ENCODE measurements at regions not wholly inside any gene's neighbourhood (a gene's known extent, or its start where the extent isn't known, plus 50 kb on each side); places are given as distances from the start of the nearest gene placed in this dataset.

- TF ChIP-seq CTCF (IDR thresholded peaks at IDR 0.05; ENCODE audit: insufficient read depth, low read length, missing control alignments), result no peak
- H3K4me3 ChIP-seq (ENCODE audit: low read depth, low read length), result no peak overlapping the region
- no peak for DNase-seq (ENCODE audit: low read depth, low spot score)
- ChIA-PET POLR2A (no interaction called here), CTCF (interaction anchor here (0.7 to 1.8 kb wide), 2 partner anchors 18 to 68 kb away, joined by 3 to 4 read pairs; no protein-coding TSS in a partner anchor)
These were observed 476.0 kb upstream of the TGFBR2 start for GRCh38 chr3:30130391-30130790.

GRCh38 chr3:30131191-30131590, 475.2 kb upstream of the TGFBR2 start:
- TF ChIP-seq CTCF (IDR thresholded peaks at IDR 0.05; ENCODE audit: insufficient read depth, low read length, missing control alignments), result no peak

GRCh38 chr3:30135190-30135589, 471.2 kb upstream of the TGFBR2 start:
- no peak for DNase-seq (ENCODE audit: low read depth, low spot score)
- TF ChIP-seq CTCF (IDR thresholded peaks at IDR 0.05; ENCODE audit: insufficient read depth, low read length, missing control alignments), result no peak
- ChIA-PET CTCF (interaction anchor here (1.1 to 1.3 kb wide), 2 partner anchors 64 to 93 kb away, joined by 5 to 6 read pairs; no protein-coding TSS in a partner anchor), POLR2A (no interaction called here)
- H3K4me3 ChIP-seq (ENCODE audit: low read depth, low read length), result no peak overlapping the region

More at GRCh38 chr3:30131191-30131590, 475.2 kb upstream of the TGFBR2 start:
- ChIA-PET POLR2A (no interaction called here), CTCF (interaction anchor here (1.2 kb wide), 1 partner anchor 68 kb away, joined by 3 read pairs; no protein-coding TSS in a partner anchor)
- no peak for DNase-seq (ENCODE audit: low read depth, low spot score)
- H3K4me3 ChIP-seq (ENCODE audit: low read depth, low read length), result no peak overlapping the region

GRCh38 chr3:30139283-30139682, 467.1 kb upstream of the TGFBR2 start:
- CTCF ChIA-PET, result no interaction called here
- DNase-seq (ENCODE audit: low read depth, low spot score), result no peak
- H3K4me3 ChIP-seq (ENCODE audit: low read depth, low read length), result no peak overlapping the region
- POLR2A ChIA-PET, result no interaction called here
- no peak for TF ChIP-seq CTCF (IDR thresholded peaks at IDR 0.05; ENCODE audit: insufficient read depth, low read length, missing control alignments)

GRCh38 chr3:30140356-30141075, 465.9 kb upstream of the TGFBR2 start:
- POLR2A ChIA-PET, result no interaction called here
- CTCF ChIA-PET, result no interaction called here
- DNase-seq (ENCODE audit: low read depth, low spot score), result no peak
- no peak overlapping the region for H3K4me3 ChIP-seq (ENCODE audit: low read depth, low read length)
- no peak for TF ChIP-seq CTCF (IDR thresholded peaks at IDR 0.05; ENCODE audit: insufficient read depth, low read length, missing control alignments)

GRCh38 chr3:30141178-30141581, 465.2 kb upstream of the TGFBR2 start:
- TF ChIP-seq CTCF (IDR thresholded peaks at IDR 0.05; ENCODE audit: insufficient read depth, low read length, missing control alignments), result no peak
- ChIA-PET POLR2A (no interaction called here), CTCF (no interaction called here)
- DNase-seq (ENCODE audit: low read depth, low spot score), result no peak
- no peak overlapping the region for H3K4me3 ChIP-seq (ENCODE audit: low read depth, low read length)
